ENCODE measurements at regions not wholly inside any gene's neighbourhood (a gene's known extent, or its start where the extent isn't known, plus 50 kb on each side); places are given as distances from the start of the nearest gene placed in this dataset.
"Not testable (repeated sequence)": the region's sequence is repeated elsewhere in the genome, so short reads cannot be mapped to it uniquely, and the experiment has no call there.

DNA sequence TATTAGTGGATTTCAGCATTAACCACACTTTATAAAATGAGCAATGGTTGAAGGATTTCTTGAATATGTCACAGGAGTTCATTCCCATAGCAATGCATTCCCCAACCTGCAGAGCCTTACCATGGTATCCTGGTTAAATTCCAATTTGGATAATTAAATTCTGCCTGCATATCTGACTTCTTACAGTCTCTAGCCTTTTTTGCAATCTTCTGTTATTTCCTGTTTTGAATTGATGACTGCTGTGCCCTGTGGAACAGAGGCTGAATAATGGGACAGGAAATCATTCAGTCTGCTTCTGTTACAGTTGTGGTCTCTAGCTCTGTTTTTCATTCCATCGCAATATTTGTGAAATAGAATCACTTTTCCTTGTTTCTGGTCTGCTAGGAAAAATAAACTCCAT lies 1823.9 kb downstream of the PLA2G4A start:
- intact Hi-C loops (cut with micrococcal nuclease) = no loop called here
- Histone ChIP-seq H3K27ac (replicated peaks) (no peak overlapping the region), H3K27me3 (ENCODE audit: low read depth) (no peaks in the 10 kb centered on the region), H3K9me3 (replicated peaks) (peaks cover 10% of the 10 kb centered on the region), H3K4me1 (no peaks in the 10 kb centered on the region), H3K4me3 (no peak overlapping the region), H3K36me3 (no peaks in the 10 kb centered on the region)
- TF ChIP-seq, protein P1, sequence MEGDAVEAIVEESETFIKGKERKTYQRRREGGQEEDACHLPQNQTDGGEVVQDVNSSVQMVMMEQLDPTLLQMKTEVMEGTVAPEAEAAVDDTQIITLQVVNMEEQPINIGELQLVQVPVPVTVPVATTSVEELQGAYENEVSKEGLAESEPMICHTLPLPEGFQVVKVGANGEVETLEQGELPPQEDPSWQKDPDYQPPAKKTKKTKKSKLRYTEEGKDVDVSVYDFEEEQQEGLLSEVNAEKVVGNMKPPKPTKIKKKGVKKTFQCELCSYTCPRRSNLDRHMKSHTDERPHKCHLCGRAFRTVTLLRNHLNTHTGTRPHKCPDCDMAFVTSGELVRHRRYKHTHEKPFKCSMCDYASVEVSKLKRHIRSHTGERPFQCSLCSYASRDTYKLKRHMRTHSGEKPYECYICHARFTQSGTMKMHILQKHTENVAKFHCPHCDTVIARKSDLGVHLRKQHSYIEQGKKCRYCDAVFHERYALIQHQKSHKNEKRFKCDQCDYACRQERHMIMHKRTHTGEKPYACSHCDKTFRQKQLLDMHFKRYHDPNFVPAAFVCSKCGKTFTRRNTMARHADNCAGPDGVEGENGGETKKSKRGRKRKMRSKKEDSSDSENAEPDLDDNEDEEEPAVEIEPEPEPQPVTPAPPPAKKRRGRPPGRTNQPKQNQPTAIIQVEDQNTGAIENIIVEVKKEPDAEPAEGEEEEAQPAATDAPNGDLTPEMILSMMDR (IDR thresholded peaks at IDR 0.05; ENCODE audit: borderline replicate concordance) = no peak
- no peak for DNase-seq

DNA sequence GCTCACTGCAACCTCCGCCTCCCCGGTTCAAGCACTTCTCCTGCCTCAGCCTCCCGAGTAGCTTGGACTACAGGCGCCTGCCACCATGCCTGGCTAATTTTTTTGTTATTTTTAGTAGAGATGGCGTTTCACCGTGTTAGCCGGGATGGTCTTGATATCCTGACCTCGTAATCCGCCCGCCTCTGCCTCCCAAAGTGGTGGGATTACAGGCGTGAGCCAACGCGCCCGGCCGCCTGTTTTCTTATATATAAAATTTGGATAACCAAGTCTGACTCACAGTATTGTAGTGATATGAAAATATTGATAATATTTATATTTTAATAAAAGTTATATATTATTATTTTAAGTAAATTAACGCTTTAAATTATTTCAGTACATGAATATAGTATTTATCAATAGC lies 1821.7 kb downstream of the BRINP3 start:
- intact Hi-C loops (cut with micrococcal nuclease); DNase-seq; H3K36me3 ChIP-seq; H3K4me3 ChIP-seq; H3K27ac ChIP-seq (replicated peaks); H3K4me1 ChIP-seq; H3K9me3 ChIP-seq (replicated peaks); H3K27me3 ChIP-seq (ENCODE audit: low read depth): not testable (repeated sequence)

DNA sequence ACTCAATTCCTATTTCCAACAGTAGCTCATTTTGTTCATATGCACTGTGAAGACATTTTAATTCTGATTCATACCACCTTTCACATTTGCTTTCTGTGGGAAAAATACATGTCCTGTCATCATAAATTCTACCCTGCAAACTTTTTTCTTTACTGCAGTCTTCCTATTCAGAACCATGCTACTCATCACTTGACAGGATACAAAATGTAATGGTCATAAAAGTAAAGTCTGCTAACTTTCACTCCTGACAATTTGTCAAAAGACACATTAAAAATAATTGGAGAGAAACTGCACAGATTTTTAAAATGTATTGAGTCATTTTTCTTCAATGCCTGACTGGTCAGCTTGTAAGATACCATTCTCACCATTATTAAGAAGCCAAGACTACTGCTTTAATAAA lies 1817.1 kb downstream of the BRINP3 start:
- Histone ChIP-seq H3K4me3 (no peak overlapping the region), H3K9me3 (replicated peaks) (no peaks in the 10 kb centered on the region), H3K36me3 (no peaks in the 10 kb centered on the region), H3K27me3 (ENCODE audit: low read depth) (no peaks in the 10 kb centered on the region), H3K27ac (replicated peaks) (no peak overlapping the region), H3K4me1 (no peaks in the 10 kb centered on the region)
- intact Hi-C loops (cut with micrococcal nuclease) = no loop called here
- no peak for DNase-seq
- TF ChIP-seq, protein P1 (IDR thresholded peaks at IDR 0.05; ENCODE audit: borderline replicate concordance) = no peak

DNA sequence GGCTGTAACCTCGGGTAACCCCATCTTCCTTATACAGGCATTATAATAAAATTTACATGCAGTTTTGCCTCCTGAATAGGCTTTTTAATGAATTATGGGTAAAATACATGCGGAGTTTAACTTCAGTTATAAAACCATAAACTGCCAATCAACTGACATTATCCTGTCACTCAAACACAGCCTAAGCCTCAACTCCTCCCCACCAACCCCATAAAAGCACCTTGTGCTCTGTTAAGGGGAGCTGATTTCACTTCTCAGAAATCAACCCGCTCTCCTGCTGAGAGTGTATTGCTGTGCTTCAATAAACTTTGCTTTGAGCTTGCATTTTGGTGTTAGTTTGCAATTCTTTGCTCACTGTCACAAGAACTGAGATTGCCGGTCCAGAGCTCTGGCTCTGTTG lies 1812.2 kb downstream of the BRINP3 start:
- no peak overlapping the region for H3K4me3 ChIP-seq
- peaks cover 10% of the 10 kb centered on the region for H3K9me3 ChIP-seq (replicated peaks)
- H3K4me1 ChIP-seq = no peaks in the 10 kb centered on the region
- TF ChIP-seq, protein P1 (IDR thresholded peaks at IDR 0.05; ENCODE audit: borderline replicate concordance) = no peak
- no peaks in the 10 kb centered on the region for H3K27me3 ChIP-seq (ENCODE audit: low read depth)
- H3K27ac ChIP-seq (replicated peaks) = no peak overlapping the region
- H3K36me3 ChIP-seq = no peaks in the 10 kb centered on the region
- no peak for DNase-seq
- intact Hi-C loops (cut with micrococcal nuclease) = no loop called here

DNA sequence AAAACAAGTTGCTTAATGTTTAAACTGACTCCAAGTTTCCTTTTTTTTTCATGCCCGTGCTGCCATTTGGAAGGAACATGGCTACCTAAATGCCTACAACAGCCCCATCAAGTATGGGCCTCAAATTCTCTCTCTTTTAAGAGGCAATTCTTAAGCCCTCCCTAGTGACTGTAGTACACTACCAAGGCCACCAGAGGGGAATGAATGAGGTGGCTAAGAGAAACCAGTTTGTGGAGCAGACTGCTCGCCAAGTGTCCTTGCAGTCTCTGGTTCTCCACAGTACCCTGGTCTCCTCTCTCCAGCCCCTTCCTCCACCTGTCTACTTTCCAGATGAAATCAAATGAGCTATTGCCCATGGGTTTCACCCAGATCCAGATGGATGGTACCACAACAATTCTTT lies 1809.6 kb downstream of the BRINP3 start:
- intact Hi-C loops (cut with micrococcal nuclease) = no loop called here
- H3K4me1 ChIP-seq = no peaks in the 10 kb centered on the region
- TF ChIP-seq, protein P1 (IDR thresholded peaks at IDR 0.05; ENCODE audit: borderline replicate concordance) = no peak

DNA sequence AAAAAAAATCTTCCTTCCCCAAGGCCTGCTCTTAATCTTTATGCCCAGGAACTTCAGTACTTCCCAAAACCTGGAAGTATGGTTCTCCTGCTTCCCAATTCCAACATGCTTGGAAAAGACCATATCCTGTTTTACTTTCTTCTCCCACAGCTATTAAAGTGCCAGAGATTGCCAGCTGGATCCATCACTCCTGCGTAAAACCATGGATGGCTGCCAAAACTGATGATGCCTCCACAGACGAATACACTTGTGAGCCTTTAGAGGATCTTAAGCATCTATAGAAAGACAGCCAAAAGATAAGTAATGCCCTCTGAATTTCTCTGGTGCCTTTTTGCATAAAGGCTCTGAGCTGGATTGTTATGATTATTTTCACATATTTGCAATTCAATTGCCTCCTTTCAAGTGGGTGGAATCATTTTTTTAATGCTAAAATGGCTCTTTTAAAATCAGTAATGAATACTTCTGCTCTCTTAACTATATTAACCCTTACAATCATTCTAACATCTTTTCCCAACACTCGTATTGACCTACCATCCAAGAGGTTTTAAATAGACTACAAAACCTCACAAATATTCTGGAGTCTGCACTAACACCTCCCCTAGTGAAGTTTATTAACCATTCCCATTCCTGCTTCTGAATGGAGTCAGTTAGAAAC lies 1807.8 kb downstream of the BRINP3 start:
- H3K4me1 ChIP-seq = no peaks in the 10 kb centered on the region
- no peak overlapping the region for H3K27ac ChIP-seq (replicated peaks)
- no peak for DNase-seq
- TF ChIP-seq, protein P1 (IDR thresholded peaks at IDR 0.05; ENCODE audit: borderline replicate concordance) = no peak
- H3K36me3 ChIP-seq = no peaks in the 10 kb centered on the region
- intact Hi-C loops (cut with micrococcal nuclease) = no loop called here
- H3K9me3 ChIP-seq (replicated peaks) = peaks cover 18% of the 10 kb centered on the region
- H3K27me3 ChIP-seq (ENCODE audit: low read depth) = no peaks in the 10 kb centered on the region
- H3K4me3 ChIP-seq = no peak overlapping the region

More for the DNA sequence above, 1809.6 kb downstream of the BRINP3 start:
- no peaks in the 10 kb centered on the region for H3K27me3 ChIP-seq (ENCODE audit: low read depth)
- H3K27ac ChIP-seq (replicated peaks) = no peak overlapping the region
- no peak for DNase-seq
- H3K4me3 ChIP-seq = no peak overlapping the region
- peaks cover 13% of the 10 kb centered on the region for H3K9me3 ChIP-seq (replicated peaks)
- no peaks in the 10 kb centered on the region for H3K36me3 ChIP-seq
